HCT116 (cell line): ENCODE measurements at regions not wholly inside any gene's neighbourhood (a gene's known extent, or its start where the extent isn't known, plus 50 kb on each side); places are given as distances from the start of the nearest gene placed in this dataset.

Source experiments
- ATAC-seq: fragments of 200-7000 bp; cut with Tn5 transposase; 2 replicates; pipeline ENCODE4 v1.9.1; 2020; ENCODE audit warnings: mild to moderate bottlenecking, moderate library complexity
- BruUV-seq: library from RNA; stranded (reverse); fragments of 400-500 nt; replicated peaks from 2 replicates; lab custom pipeline; 2021; lab: Mats Ljungman, UMichigan
- CTCF ChIA-PET: fragments of 300-600 bp; sonication (Branson Sonifier 250); formaldehyde crosslinking; loops from one replicate; lab custom pipeline; 2021; ENCODE audit warnings: antibody characterized with exemption; lab: Charles Lee
- POLR2A ChIA-PET: fragments of 300-600, 350-600 bp; sonication (Branson Sonifier 250); formaldehyde crosslinking; loops from one replicate; lab custom pipeline; 2021; ENCODE audit warnings: antibody characterized with exemption; lab: Charles Lee
- RAD21 ChIA-PET, 2 experiments: fragments of 300-600 bp; sonication (Branson Sonifier 250); formaldehyde crosslinking; loops; one replicate each; lab custom pipeline; 2023; ENCODE audit warnings: low total read pairs in 2 of 2; ENCODE audit not compliant: uncharacterized antibody in 2 of 2, unreplicated experiment in 2 of 2, low non-redundant PET in 1 of 2; lab: Charles Lee
- DNase-seq: peaks from one replicate; pipeline ENCODE4 v3.0.0-alpha.2; 2010; ENCODE audit warnings: low read depth, low spot score
- H2AFZ ChIP-seq: fragments of 200-600 bp; shearing (Covaris generic), sonication (generic); 2 replicates; pipeline ENCODE4 v1.6.1; 2017; ENCODE audit warnings: low read depth, mixed run types, mixed read lengths, antibody characterized with exemption, low read length; ENCODE audit not compliant: poor library complexity, severe bottlenecking
- H3K27ac ChIP-seq: 2 replicates; pipeline ENCODE4 v1.5.1; 2012; ENCODE audit warnings: low read depth, low read length
- H3K27me3 ChIP-seq: fragments of 200-600 bp; sonication (generic); 2 replicates; pipeline ENCODE4 v1.6.1; 2016; ENCODE audit warnings: mixed run types, low read length, mixed read lengths; ENCODE audit not compliant: insufficient read depth
- H3K36me3 ChIP-seq, 2 experiments: fragments of 200-500 bp in 1 of 2; fragments of 200-600 bp in 1 of 2; sonication (Bioruptor generic) in 1 of 2; sonication (generic) in 1 of 2; 2 replicates each; pipeline versions ENCODE4 v1.5.1 to v1.6.1; 2014 to 2016; ENCODE audit warnings: low read length in 2 of 2, inconsistent platforms in 1 of 2, mixed read lengths in 1 of 2, mixed run types in 1 of 2; ENCODE audit not compliant: insufficient read depth in 2 of 2, control insufficient read depth in 1 of 2
- H3K4me1 ChIP-seq, 2 experiments: fragments of 200-600 bp in 1 of 2; sonication (generic) in 1 of 2; 2 replicates each; pipeline versions ENCODE4 v1.5.1 to v1.6.1; 2012 to 2017; ENCODE audit warnings: low read length in 2 of 2, inconsistent platforms in 1 of 2, mild to moderate bottlenecking in 1 of 2, mixed read lengths in 1 of 2, mixed run types in 1 of 2, moderate library complexity in 1 of 2; ENCODE audit not compliant: insufficient read depth in 2 of 2, control insufficient read depth in 1 of 2
- H3K4me2 ChIP-seq: fragments of 200-600 bp; sonication (generic); 2 replicates; pipeline ENCODE4 v1.6.1; 2017; ENCODE audit warnings: mixed run types, low read length, mixed read lengths
- H3K4me3 ChIP-seq, 2 experiments: fragments of 200-600 bp in 1 of 2; sonication (generic) in 1 of 2; replicated peaks in 1 of 2; 2 replicates each; pipeline ENCODE4 v1.5.1; 2011 to 2016; ENCODE audit warnings: low read length in 2 of 2, control low read depth in 1 of 2, low read depth in 1 of 2, mild to moderate bottlenecking in 1 of 2, mixed read lengths in 1 of 2, mixed run types in 1 of 2
- H3K79me2 ChIP-seq: fragments of 200-600 bp; sonication (generic); 2 replicates; pipeline ENCODE4 v1.6.1; 2017; ENCODE audit warnings: mild to moderate bottlenecking, mixed run types, low read length, moderate library complexity, mixed read lengths; ENCODE audit not compliant: insufficient read depth
- H3K9ac ChIP-seq: fragments of 200-600 bp; sonication (generic); 2 replicates; pipeline ENCODE4 v1.6.1; 2016; ENCODE audit warnings: low read length, mixed read lengths
- H3K9me2 ChIP-seq: fragments of 200-600 bp; sonication (generic), shearing (Covaris generic); 2 replicates; pipeline ENCODE4 v1.6.1; 2017; ENCODE audit warnings: mixed run types, mild to moderate bottlenecking, moderate library complexity; ENCODE audit not compliant: insufficient read depth
- H3K9me3 ChIP-seq, 2 experiments: fragments of 200-500 bp in 1 of 2; fragments of 200-600 bp in 1 of 2; sonication (Bioruptor generic) in 1 of 2; sonication (generic) in 1 of 2; 2 replicates each; pipeline ENCODE4 v1.6.1; 2014 to 2017; ENCODE audit warnings: low read length in 2 of 2, mixed read lengths in 2 of 2, inconsistent platforms in 1 of 2, low read depth in 1 of 2, mild to moderate bottlenecking in 1 of 2, mixed run types in 1 of 2, moderate library complexity in 1 of 2; ENCODE audit not compliant: control insufficient read depth in 1 of 2, insufficient read depth in 1 of 2
- H4K20me1 ChIP-seq: fragments of 200-600 bp; sonication (generic), shearing (Covaris generic); 2 replicates; pipeline ENCODE4 v1.6.1; 2017; ENCODE audit warnings: mixed run types, mild to moderate bottlenecking, moderate library complexity; ENCODE audit not compliant: insufficient read depth
- CBX3 ChIP-seq: IDR thresholded peaks from 2 replicates; pipeline ENCODE4 v1.6.1; 2012; ENCODE audit warnings: low read depth
- CEBPB ChIP-seq: IDR thresholded peaks from 2 replicates; pipeline ENCODE4 v1.6.1; 2012; ENCODE audit warnings: low read depth
- ELF1 ChIP-seq: IDR thresholded peaks from 2 replicates; pipeline ENCODE4 v1.6.1; 2012; ENCODE audit warnings: low read depth, borderline replicate concordance
- EZH2phosphoT487 ChIP-seq: fragments of 200-600 bp; IDR thresholded peaks from 2 replicates; pipeline ENCODE4 v1.6.1; 2018; ENCODE audit warnings: antibody characterized with exemption, borderline replicate concordance
- FOSL1 ChIP-seq: IDR thresholded peaks from 2 replicates; pipeline ENCODE4 v1.6.1; 2012; ENCODE audit warnings: low read depth
- JUND ChIP-seq: IDR thresholded peaks from 2 replicates; pipeline ENCODE4 v1.6.1; 2012
- POLR2AphosphoS5 ChIP-seq: IDR thresholded peaks from 2 replicates; pipeline ENCODE4 v1.6.1; 2011; ENCODE audit warnings: mild to moderate bottlenecking, low read depth, low read length, moderate library complexity
- SIN3A ChIP-seq: IDR thresholded peaks from 2 replicates; pipeline ENCODE4 v1.6.1; 2012; ENCODE audit warnings: low read depth
- TCF7L2 ChIP-seq: IDR thresholded peaks from 2 replicates; pipeline ENCODE4 v1.7.0; 2011; ENCODE audit warnings: borderline replicate concordance, inconsistent platforms; ENCODE audit not compliant: insufficient read depth, insufficient read length; ENCODE audit errors: extremely low read depth
- YY1 ChIP-seq: IDR thresholded peaks from 2 replicates; pipeline ENCODE4 v1.6.1; 2011; ENCODE audit warnings: low read length, low read depth, moderate library complexity, mild to moderate bottlenecking; ENCODE audit not compliant: insufficient replicate concordance; ENCODE audit errors: extremely low read depth
- ZFX ChIP-seq: fragments of 450-650 bp; IDR thresholded peaks from 2 replicates; pipeline ENCODE4 v1.6.1; 2017
- ZNF274 ChIP-seq: fragments of 200-500 bp; sonication (Bioruptor generic); IDR thresholded peaks from 2 replicates; pipeline ENCODE4 v1.6.1; 2014; ENCODE audit warnings: mild to moderate bottlenecking, low read depth, low read length, inconsistent platforms
- intact Hi-C: fragments of 100-400 bp; cut with micrococcal nuclease; formaldehyde crosslinking; loops from 2 replicates; pipeline ENCODE4 v1.10.0; 2022
- TF ChIP-seq, protein P1 (sequence below), 3 experiments: fragments of 200-600 bp in 1 of 3; sonication (generic) in 1 of 3; IDR thresholded peaks in 2 of 3; conservative IDR thresholded peaks in 1 of 3; 2 replicates each; pipeline ENCODE4 v1.5.1; 2012 to 2017; ENCODE audit warnings: low read depth in 2 of 3, low read length in 2 of 3, antibody characterized with exemption in 1 of 3, borderline replicate concordance in 1 of 3, control low read depth in 1 of 3, mild to moderate bottlenecking in 1 of 3, mixed read lengths in 1 of 3, mixed run types in 1 of 3, moderate library complexity in 1 of 3; ENCODE audit not compliant: insufficient read depth in 1 of 3
- TF ChIP-seq, protein P2 (sequence below): IDR thresholded peaks from 2 replicates; pipeline ENCODE4 v1.6.1; 2011; ENCODE audit warnings: mild to moderate bottlenecking, low read length, moderate library complexity; ENCODE audit not compliant: insufficient replicate concordance; ENCODE audit errors: extremely low read depth
- TF ChIP-seq, protein P3 (sequence below): IDR thresholded peaks from 2 replicates; pipeline ENCODE4 v1.6.1; 2012; ENCODE audit warnings: low read depth
- TF ChIP-seq, protein P4 (sequence below): IDR thresholded peaks from 2 replicates; pipeline ENCODE4 v1.6.1; 2012

DNA sequence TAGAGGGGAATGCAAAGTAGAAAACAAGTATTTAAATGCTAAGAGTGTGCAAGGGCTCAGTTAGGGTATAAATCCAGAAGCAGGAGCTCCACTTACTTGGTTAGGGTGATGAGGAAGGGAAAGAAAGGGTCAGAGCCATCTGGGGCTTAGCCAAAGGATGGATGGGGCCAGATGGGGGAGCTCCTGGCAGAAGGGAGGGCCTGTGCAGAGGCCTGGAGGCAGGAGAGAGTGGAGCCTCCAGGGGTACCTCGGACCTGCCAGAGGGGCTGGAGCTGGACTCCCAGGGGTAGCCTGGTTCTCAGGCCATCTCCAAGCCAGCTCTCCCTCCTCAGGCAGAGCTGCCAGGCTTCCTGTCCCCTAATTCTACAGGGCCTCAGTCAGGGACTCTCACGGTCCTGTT lies 506.3 kb downstream of the SHQ1 start:
- no peak overlapping the region for H2AFZ ChIP-seq
- no peak overlapping the region for H3K4me2 ChIP-seq
- ATAC-seq, result no peak
- POLR2A ChIA-PET, result no interaction called here
- RAD21 ChIA-PET, result no interaction called here
- H3K9me2 ChIP-seq, result no peaks in the 10 kb centered on the region
- H3K4me1 ChIP-seq, result peaks cover 11 to 39% of the 10 kb centered on the region in 2 experiments; a peak in 3 of 4 replicates
- no peaks in the 10 kb centered on the region for H3K36me3 ChIP-seq
- H3K9me3 ChIP-seq, result peaks cover 0 to 8% of the 10 kb centered on the region in 2 experiments; a peak in 1 of 4 replicates
- TF ChIP-seq JUND, result no peak
- TF ChIP-seq EZH2phosphoT487, result no peak
- TF ChIP-seq, protein P1, sequence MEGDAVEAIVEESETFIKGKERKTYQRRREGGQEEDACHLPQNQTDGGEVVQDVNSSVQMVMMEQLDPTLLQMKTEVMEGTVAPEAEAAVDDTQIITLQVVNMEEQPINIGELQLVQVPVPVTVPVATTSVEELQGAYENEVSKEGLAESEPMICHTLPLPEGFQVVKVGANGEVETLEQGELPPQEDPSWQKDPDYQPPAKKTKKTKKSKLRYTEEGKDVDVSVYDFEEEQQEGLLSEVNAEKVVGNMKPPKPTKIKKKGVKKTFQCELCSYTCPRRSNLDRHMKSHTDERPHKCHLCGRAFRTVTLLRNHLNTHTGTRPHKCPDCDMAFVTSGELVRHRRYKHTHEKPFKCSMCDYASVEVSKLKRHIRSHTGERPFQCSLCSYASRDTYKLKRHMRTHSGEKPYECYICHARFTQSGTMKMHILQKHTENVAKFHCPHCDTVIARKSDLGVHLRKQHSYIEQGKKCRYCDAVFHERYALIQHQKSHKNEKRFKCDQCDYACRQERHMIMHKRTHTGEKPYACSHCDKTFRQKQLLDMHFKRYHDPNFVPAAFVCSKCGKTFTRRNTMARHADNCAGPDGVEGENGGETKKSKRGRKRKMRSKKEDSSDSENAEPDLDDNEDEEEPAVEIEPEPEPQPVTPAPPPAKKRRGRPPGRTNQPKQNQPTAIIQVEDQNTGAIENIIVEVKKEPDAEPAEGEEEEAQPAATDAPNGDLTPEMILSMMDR (IDR thresholded peaks at IDR 0.05 in 2 of 3, conservative IDR thresholded peaks at IDR 0.05 in 1 of 3; ENCODE audit: borderline replicate concordance in 1 of 3, insufficient read depth in 1 of 3, low read depth in 2 of 3, low read length in 2 of 3), result no peak
- TF ChIP-seq, protein P2, sequence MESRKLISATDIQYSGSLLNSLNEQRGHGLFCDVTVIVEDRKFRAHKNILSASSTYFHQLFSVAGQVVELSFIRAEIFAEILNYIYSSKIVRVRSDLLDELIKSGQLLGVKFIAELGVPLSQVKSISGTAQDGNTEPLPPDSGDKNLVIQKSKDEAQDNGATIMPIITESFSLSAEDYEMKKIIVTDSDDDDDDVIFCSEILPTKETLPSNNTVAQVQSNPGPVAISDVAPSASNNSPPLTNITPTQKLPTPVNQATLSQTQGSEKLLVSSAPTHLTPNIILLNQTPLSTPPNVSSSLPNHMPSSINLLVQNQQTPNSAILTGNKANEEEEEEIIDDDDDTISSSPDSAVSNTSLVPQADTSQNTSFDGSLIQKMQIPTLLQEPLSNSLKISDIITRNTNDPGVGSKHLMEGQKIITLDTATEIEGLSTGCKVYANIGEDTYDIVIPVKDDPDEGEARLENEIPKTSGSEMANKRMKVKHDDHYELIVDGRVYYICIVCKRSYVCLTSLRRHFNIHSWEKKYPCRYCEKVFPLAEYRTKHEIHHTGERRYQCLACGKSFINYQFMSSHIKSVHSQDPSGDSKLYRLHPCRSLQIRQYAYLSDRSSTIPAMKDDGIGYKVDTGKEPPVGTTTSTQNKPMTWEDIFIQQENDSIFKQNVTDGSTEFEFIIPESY, result no peak
- no peak for TF ChIP-seq YY1
- no peak for TF ChIP-seq POLR2AphosphoS5
- TF ChIP-seq, protein P3, sequence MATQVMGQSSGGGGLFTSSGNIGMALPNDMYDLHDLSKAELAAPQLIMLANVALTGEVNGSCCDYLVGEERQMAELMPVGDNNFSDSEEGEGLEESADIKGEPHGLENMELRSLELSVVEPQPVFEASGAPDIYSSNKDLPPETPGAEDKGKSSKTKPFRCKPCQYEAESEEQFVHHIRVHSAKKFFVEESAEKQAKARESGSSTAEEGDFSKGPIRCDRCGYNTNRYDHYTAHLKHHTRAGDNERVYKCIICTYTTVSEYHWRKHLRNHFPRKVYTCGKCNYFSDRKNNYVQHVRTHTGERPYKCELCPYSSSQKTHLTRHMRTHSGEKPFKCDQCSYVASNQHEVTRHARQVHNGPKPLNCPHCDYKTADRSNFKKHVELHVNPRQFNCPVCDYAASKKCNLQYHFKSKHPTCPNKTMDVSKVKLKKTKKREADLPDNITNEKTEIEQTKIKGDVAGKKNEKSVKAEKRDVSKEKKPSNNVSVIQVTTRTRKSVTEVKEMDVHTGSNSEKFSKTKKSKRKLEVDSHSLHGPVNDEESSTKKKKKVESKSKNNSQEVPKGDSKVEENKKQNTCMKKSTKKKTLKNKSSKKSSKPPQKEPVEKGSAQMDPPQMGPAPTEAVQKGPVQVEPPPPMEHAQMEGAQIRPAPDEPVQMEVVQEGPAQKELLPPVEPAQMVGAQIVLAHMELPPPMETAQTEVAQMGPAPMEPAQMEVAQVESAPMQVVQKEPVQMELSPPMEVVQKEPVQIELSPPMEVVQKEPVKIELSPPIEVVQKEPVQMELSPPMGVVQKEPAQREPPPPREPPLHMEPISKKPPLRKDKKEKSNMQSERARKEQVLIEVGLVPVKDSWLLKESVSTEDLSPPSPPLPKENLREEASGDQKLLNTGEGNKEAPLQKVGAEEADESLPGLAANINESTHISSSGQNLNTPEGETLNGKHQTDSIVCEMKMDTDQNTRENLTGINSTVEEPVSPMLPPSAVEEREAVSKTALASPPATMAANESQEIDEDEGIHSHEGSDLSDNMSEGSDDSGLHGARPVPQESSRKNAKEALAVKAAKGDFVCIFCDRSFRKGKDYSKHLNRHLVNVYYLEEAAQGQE, result no peak
- no peak for TF ChIP-seq CEBPB
- TF ChIP-seq ZFX, result no peak
- TF ChIP-seq ZNF274, result no peak
- no peak for TF ChIP-seq TCF7L2
- TF ChIP-seq FOSL1, result no peak
- TF ChIP-seq, protein P4, sequence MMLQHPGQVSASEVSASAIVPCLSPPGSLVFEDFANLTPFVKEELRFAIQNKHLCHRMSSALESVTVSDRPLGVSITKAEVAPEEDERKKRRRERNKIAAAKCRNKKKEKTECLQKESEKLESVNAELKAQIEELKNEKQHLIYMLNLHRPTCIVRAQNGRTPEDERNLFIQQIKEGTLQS, result no peak
- no peak for TF ChIP-seq CBX3
- no peak for TF ChIP-seq ELF1
- TF ChIP-seq SIN3A, result no peak
- H3K4me3 ChIP-seq, result no peak overlapping the region
- no TSS peak for BruUV-seq
- H3K79me2 ChIP-seq, result no peaks in the 10 kb centered on the region
- CTCF ChIA-PET, result no interaction called here
- H3K27me3 ChIP-seq, result no peaks in the 10 kb centered on the region
- no peak for DNase-seq
- intact Hi-C loops, result no loop called here
- H3K27ac ChIP-seq, result no peak overlapping the region
- no peaks in the 10 kb centered on the region for H4K20me1 ChIP-seq
- H3K9ac ChIP-seq, result no peak overlapping the region
